ENCODE measurements at regions not wholly inside any gene's neighbourhood (a gene's known extent, or its start where the extent isn't known, plus 50 kb on each side); places are given as distances from the start of the nearest gene placed in this dataset.
"Not testable (repeated sequence)": the region's sequence is repeated elsewhere in the genome, so short reads cannot be mapped to it uniquely, and the experiment has no call there.

- Histone ChIP-seq H3K36me3 (no peaks in the 10 kb centered on the region), H3K4me3 (no peak overlapping the region), H3K9me3 (no peaks in the 10 kb centered on the region), H3K27ac (no peak overlapping the region), H3K27me3 (no peaks in the 10 kb centered on the region), H3K4me1 (no peaks in the 10 kb centered on the region)
- no peak for ATAC-seq
- TF ChIP-seq EP300 (IDR thresholded peaks at IDR 0.05) (no peak), POLR2A (IDR thresholded peaks at IDR 0.05) (no peak), POLR2AphosphoS5 (IDR thresholded peaks at IDR 0.05) (no peak)
- TF ChIP-seq, protein P1, sequence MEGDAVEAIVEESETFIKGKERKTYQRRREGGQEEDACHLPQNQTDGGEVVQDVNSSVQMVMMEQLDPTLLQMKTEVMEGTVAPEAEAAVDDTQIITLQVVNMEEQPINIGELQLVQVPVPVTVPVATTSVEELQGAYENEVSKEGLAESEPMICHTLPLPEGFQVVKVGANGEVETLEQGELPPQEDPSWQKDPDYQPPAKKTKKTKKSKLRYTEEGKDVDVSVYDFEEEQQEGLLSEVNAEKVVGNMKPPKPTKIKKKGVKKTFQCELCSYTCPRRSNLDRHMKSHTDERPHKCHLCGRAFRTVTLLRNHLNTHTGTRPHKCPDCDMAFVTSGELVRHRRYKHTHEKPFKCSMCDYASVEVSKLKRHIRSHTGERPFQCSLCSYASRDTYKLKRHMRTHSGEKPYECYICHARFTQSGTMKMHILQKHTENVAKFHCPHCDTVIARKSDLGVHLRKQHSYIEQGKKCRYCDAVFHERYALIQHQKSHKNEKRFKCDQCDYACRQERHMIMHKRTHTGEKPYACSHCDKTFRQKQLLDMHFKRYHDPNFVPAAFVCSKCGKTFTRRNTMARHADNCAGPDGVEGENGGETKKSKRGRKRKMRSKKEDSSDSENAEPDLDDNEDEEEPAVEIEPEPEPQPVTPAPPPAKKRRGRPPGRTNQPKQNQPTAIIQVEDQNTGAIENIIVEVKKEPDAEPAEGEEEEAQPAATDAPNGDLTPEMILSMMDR (IDR thresholded peaks at IDR 0.05), result no peak
- WGBS, 2 donors (ENCODE audit: low coverage in 1 of 2), result 92 to 100% methylated on average over 1 of the region's 1 CpG
These were observed 105.7 kb upstream of the SNX7 start for GRCh38 chr1:98555814-98556213.

DNA sequence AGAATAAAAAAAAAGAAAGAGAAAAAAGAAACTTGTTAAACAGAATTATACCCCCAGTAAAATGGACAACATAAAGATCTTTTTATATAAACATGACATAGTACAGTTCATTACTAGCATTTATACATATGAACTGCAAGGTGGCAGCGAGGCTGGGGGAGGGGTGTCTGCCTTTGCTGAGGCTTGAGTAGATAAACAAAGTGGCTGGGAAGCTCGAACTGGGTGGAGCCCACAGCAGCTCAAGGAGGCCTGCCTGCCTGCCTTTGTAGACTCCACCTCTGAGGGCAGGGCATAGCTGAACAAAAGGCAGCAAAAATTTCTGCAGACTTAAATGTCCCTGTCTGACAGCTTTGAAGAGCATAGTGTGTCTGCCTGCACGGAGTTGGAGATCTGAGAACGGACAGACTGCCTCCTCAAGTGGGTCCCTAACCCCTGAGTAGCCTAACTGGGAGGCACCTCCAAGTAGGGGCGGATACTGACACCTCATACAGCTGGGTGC, 108.9 kb upstream of the SNX7 start:
- WGBS, 2 donors (ENCODE audit: low coverage in 1 of 2), result 30 to 42% methylated on average over 3 to 5 of the region's 5 CpGs
- not testable (repeated sequence) for ATAC-seq, H3K9me3 ChIP-seq

DNA sequence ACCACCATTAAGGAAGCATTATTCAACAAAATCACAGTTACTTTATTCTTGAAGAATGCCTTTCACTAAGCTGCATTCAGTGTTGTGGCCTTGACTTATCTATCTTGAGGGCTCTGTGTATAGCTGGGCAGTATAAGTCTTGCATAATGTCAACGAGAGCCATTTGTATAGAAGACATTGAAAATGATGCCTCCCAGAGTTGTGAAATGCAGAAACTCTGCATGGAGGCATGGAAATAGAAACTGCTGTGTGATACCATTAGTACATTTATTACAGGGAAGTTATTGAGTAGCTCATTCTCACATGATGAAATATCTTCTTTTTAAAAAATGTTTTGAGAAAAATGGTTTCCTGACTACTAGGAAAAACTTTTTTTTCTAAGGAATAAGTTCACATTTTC, 111.4 kb upstream of the SNX7 start:
- 60 to 64% methylated on average over 1 of the region's 1 CpG for WGBS, 2 donors (ENCODE audit: low coverage in 1 of 2)
- no peaks in the 10 kb centered on the region for H3K27me3 ChIP-seq
- H3K4me1 ChIP-seq, result no peaks in the 10 kb centered on the region
- H3K4me3 ChIP-seq, result no peak overlapping the region
- TF ChIP-seq POLR2A (IDR thresholded peaks at IDR 0.05), result no peak
- no peak for TF ChIP-seq POLR2AphosphoS5 (IDR thresholded peaks at IDR 0.05)
- TF ChIP-seq, protein P1 (IDR thresholded peaks at IDR 0.05), result no peak
- no peak for TF ChIP-seq EP300 (IDR thresholded peaks at IDR 0.05)
- no peak overlapping the region for H3K27ac ChIP-seq
- H3K36me3 ChIP-seq, result no peaks in the 10 kb centered on the region
- no peak for ATAC-seq
- no peaks in the 10 kb centered on the region for H3K9me3 ChIP-seq

More for the DNA sequence above, 108.9 kb upstream of the SNX7 start:
- H3K36me3 ChIP-seq, H3K4me3 ChIP-seq, H3K27me3 ChIP-seq, H3K27ac ChIP-seq, H3K4me1 ChIP-seq: not testable (repeated sequence)

DNA sequence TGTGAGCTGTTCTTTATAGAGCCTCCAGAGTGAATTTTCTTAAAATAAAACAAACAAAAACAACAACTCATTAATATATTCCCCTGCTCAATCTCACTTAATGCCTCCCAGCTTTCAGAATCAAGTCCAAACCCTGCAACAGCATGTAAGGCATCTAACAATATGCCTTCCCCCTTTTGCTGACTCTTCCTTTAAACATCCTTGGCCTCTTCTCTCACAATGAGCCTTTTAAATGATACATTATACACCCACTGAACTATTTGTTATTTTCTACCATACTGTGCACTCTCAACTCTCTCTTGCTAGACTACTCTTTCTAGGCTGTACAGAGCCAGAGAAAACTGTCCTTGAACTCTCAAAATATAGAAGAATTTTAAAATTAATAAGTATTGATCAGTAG, 115.2 kb upstream of the SNX7 start:
- H3K36me3 ChIP-seq, result no peaks in the 10 kb centered on the region
- no peaks in the 10 kb centered on the region for H3K9me3 ChIP-seq
- TF ChIP-seq POLR2AphosphoS5 (IDR thresholded peaks at IDR 0.05), result no peak
- TF ChIP-seq, protein P1 (IDR thresholded peaks at IDR 0.05), result no peak
- TF ChIP-seq POLR2A (IDR thresholded peaks at IDR 0.05), result no peak
- TF ChIP-seq EP300 (IDR thresholded peaks at IDR 0.05), result no peak
- H3K4me1 ChIP-seq, result no peaks in the 10 kb centered on the region
- H3K27ac ChIP-seq, result no peak overlapping the region
- ATAC-seq, result no peak
- no peaks in the 10 kb centered on the region for H3K27me3 ChIP-seq
- H3K4me3 ChIP-seq, result no peak overlapping the region

DNA sequence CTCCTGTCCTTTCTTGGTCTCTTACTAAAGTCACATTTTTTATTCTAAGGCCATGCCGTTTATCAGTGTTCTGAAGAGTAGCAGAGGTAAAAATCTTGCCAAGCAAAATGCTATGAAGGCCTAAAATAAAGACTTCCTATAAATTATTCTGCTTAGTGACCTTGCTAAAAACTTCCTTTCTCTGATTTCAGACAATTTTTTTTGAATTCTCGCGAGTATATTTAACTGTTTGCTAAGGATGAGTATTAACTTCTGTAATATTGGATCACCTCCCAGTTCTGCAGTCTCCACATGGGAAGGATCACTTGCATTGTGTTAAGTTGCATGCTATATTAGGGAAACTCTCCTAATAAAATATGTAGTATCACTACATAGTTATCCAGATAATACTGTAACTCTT, 123.4 kb upstream of the SNX7 start:
- no peaks in the 10 kb centered on the region for H3K36me3 ChIP-seq
- no peaks in the 10 kb centered on the region for H3K4me1 ChIP-seq
- H3K27me3 ChIP-seq, result no peaks in the 10 kb centered on the region
- H3K27ac ChIP-seq, result no peak overlapping the region
- H3K9me3 ChIP-seq, result no peaks in the 10 kb centered on the region
- TF ChIP-seq POLR2AphosphoS5 (IDR thresholded peaks at IDR 0.05) (no peak), EP300 (IDR thresholded peaks at IDR 0.05) (no peak)
- TF ChIP-seq, protein P1 (IDR thresholded peaks at IDR 0.05), result no peak
- 25 to 30% methylated on average over 1 to 3 of the region's 3 CpGs for WGBS, 2 donors (ENCODE audit: low coverage in 1 of 2)
- no peak overlapping the region for H3K4me3 ChIP-seq
- ATAC-seq, result no peak
